GM21447 (cell line): ENCODE measurements at regions not wholly inside any gene's neighbourhood (a gene's known extent, or its start where the extent isn't known, plus 50 kb on each side); places are given as distances from the start of the nearest gene placed in this dataset.

Source experiments
- ATAC-seq: cut with Tn5 transposase; IDR thresholded peaks from one replicate; pipeline ENCODE4 v1.9.1; 2021; ENCODE audit not compliant: unreplicated experiment

DNA sequence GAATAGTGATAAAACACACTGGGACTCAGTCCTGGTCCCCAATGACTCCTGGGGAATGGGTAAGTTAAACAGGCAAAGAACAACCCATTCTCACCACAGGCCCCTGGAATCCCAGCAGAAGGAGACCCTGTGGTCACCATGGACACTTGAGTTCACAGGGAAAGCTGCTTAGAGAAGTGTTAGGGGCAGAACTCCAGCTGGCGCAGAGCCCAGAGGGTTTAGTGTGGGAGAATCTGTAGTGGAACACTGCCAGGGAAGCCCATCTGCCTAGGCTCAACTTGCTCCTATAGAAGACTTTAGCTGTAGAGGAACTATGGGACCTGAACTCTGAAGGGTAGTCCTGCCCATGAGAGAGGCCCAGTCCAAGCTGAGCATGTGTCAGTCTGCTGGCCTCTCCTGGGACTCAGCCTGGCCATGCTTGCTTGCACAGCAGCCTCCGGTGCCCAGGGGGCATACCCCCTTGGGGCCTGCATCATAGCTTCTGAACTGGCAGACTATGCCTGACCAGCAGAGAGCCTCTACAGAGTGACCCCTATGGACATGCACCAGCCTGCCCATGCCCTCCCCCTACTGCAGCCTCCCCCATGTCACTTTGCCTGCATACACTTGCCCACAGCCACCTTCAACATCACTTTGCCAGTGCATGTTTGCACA lies 343.5 kb downstream of the IDS start:
- ATAC-seq, result no peak

DNA sequence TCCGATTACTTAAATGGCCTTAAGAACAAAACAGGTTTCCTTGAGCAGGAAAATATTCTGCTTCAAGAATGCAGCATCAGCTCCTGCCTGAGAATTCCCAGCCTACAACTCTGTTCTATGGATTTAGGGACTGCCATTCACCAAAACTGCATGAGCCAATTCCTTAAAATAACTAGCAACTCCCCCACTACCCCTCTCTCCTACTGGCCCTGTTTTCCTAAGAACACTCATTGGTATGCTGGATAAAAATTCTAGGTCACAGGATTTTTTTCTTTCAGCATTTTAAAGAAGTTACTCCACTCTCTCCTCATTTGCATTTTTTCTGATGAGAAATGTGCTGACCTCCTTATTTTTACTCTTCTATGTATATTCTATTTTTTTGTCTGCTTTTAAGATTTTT lies 347.1 kb downstream of the IDS start:
- no peak for ATAC-seq

DNA sequence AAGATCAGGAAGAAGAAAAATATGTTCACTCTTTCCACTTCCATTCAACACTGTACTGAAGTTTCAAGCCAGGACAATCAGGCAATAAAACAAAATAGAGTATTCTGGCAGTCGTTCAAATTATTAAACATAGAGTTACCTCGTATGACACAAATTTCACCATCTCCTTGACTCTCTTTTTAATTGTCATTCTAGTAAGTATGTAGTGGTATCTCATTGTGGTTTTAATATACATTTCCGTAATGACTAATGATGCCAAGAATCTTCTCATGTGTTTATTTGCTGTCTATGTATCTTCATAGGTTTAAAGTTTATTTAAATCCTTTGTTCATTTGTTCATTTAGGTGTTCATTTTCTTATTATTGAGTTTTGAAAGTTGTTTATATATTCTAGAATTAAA lies 352.2 kb downstream of the IDS start:
- ATAC-seq, result no peak

DNA sequence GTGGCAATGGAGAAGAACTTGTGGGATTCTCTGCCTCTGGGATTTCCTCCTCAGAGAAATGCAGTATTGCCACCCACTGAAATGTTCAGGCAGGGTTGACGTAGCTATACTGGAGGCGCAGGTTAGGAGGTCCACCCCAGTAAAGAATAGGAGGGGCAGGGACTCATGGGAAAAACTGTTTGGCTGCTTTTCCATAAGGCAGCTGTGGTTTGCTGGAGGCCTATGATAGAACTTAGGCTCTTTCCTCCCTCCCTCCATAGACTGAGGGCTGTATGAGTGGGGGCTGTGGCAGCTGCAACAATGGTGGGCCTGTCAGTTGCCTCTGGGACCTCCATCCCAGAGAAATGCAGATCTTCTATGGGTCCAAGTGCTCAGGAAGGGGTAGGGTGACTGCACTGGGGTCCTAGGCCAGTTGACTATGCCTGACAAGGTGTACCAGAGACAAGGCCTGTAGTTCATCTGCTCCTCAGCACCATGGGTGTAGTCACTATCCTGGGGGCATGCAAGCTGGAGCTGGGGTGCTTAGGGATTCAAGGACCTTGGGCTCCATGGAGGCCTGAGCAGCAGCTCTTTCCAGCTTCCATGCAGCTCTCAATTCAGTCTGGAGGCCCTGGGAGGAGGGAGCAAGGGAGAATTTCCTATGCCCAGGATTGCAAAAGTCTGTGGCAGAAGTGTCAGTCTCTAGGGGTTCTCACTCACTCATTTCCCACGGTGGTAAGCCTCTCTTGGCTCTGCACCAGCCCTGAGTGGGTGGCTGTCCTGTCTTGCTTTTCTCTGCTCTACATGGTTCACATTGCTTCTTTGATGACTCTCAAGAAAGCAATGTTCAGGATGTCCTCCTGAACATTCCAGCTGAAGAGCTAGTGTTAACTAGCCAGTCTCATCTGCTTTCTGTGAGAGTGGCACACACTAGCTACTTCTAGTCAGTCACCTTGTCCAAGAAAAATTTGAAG lies 353.0 kb downstream of the IDS start:
- ATAC-seq, result no peak

DNA sequence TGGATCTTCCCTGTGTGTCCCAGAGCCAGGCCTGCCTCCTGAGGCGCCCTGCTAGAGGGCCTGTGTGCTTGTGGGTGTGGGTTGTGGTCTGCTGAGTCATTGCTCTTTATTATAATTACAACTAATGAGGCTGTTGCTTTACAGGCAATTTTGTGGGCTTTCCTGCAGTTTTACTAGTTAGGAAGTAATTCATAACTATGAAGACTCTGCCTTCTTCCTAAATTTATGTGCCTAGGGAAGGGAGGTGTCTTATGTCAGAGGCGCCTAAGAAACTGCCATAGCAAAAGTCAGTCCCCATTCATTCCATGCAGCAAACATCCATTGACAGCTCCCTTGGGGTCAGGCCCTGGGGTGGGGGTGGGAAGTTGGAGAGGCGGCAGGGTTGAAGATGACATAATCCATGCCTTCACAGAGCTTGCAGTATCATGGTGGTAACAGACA lies 359.2 kb downstream of the IDS start:
- ATAC-seq, result no peak

DNA sequence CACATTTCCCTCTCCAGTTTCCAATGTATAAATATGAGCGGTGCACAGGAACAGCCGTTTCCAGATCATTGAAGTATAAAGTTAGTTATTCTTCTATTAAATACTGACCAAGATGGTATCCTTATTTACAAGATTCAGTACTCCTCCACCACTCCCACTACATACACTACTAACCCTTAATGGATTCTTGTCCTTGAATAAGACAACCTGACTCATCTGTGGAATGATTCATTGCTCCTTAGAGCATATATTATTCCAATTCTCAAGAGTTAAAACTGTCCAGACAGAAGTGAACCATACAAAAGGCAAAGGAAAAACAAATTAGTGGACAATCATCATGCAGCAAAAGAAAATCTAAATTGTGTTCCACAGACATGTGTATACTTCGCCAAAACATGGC lies 373.3 kb downstream of the IDS start:
- ATAC-seq, result no peak

DNA sequence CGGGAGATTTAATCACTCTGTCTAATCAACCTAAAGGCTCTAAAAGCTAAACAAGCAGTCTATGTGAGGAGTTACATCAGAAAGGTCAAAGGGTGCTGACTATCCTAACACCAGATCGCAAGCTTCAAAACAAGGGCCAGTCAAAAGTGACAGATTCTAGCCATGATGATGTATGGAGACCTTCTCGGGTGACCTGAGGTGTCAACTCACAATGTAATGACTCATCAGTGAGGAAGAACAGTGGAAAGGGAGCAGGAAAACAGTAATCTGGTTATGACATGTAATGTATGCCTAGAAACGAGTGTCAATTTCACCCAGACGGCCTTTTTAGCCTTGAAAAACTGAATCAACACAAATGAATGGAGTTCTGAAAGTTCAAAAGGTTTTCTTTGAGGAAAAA lies 375.3 kb downstream of the IDS start:
- ATAC-seq, result no peak

DNA sequence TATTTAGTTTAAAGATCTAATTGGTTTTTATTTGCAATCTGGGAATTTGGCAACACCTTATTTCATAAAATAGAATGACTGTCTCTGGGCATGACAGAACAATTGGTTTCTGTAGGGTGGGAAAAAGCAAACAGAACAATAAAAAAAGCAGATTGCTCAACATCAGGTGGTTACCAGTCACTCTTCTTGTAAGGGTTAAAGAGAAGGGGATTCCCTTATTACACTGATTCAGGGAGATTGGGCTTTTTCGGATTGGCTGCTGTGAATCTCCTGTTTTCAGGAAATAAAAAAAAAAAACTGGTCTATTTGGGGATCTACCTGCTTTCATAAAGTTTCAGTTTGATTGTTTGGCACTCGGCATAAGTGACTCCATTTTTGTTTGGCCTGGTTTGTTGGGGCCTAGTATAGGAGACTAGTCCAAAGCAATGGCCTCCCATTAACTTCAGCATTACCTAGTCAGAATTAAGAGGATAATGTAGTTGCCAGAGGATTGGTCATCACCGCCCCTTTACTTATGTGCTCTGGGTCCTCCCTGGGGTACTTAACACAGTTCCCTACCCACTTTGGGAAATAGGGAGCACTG lies 380.5 kb downstream of the IDS start:
- ATAC-seq, result no peak

DNA sequence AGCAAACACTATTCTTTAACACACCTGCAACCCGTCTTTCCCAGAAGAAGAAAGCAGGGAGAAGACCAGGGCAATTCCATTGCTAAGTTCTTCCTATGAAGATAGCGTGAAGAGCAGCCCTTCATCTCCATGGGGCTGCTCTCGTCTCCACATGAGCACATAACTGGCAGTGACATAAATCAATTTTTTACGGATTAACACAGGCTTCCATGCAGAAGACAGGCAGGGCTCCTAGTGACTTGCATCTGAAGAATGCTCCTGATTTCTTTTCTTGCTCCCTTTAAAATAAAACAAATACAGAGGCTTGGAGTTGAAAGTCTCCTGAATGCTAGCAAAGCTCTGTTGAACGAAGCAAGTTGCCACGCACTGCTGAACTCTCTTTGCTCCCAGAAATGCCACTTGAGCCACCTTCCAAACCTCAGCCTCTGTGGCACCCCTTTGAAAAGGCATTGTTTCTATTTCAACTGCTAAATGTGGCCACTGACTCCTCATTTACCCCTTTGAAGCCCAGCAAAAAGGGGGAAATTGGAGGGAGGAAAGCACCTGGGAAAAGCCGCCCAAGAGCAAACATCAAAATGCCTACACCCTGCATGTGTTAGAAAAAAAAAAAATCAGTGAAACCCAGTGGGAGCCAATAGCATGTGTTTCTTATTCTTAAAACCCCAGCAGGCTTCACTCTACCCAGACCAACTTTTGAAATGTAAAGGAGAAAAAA lies 383.7 kb downstream of the IDS start:
- ATAC-seq, result no peak

DNA sequence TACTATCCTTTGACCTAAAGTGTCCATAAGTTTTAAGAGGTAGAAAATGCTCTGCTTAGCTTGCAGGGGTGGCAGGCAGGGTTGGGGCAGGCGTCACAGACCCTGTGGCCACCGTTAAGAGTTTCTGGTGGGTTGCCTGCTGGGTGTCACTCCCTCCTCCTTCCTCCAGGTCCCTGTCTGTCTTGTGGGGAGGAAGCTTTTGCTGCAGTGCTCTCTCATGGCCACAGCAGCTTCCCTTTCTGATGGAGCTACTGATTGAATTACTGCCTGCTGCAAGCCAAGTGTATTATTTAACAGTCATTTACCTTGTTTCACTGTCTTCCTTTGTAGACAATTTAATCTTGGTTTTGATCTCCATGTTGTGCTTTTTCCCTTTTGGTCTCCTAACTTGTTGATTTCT lies 384.6 kb downstream of the IDS start:
- ATAC-seq, result no peak

DNA sequence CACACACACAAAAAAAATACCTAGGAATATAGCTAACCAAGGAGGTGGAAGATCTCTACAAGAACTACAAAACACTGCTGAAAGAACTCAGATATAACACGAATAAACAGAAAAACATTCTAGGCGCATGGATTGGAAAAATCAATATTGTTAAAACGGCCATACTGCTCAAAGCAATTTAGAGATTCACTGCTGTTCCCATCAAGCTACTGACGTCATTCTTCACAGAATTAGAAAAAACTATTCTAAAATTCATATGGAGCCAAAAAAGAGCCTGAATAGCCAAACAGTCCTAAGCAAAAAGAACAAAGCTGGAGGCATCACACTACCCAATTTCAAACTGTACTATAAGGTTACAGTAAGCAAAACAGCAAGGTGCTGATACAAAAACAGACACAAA lies 390.2 kb downstream of the IDS start:
- ATAC-seq, result no peak

DNA sequence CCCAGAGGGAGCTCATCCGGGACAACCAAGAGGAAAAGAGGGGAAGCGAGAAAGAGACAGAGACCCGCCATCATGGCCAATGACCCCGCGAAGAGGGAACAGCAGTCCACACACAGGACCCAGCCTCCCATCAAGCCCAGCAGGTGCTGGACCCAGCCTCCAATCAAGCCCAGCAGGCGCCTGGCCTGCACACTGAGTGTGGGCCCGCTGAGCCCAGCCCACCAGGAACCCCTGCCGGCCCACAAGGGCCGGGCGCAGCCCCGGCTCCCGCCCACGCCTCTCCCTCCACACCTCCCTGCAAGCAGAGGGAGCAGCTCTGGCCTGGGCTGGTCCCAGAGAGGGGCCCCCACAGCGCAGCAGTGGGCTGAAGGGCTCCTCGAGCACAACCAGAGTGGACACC lies 391.1 kb downstream of the IDS start:
- no peak for ATAC-seq

DNA sequence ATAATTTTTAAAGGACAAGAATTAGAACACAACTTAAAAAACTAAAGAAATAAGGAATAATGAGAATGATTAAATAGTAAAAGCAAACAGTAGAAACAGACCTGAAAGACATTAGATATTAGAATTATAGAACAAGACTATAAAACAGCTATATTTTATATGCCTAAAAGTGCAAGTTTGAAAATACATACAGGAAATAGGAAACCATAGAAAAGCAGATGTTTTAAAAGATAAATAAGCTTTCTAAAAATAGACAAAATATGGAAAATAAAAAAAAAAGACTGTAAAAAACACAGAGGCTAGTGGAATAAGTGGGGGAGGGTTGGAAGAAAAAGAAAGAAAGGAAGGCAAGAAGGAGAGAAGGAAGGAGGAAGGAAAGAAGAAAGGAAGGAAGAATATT lies 407.3 kb downstream of the IDS start:
- ATAC-seq, result no peak

DNA sequence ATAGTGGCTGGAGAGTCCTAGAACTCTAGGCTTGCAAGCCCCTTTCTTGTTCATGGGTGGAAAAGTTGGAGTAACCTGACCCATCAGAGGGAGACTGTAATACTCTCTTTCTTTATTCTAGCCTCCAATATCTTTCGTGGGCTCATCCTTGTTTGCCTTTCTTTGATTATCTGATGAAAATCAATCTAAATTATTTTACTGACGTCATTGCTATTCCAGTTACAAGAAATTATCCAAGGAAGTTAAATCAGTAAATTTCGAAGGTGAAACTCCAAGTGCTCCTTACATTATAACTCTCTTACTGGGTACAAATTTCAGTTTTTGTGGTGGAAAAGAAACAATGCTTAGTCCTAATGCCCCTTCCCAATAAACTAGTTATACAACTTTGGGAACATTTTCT lies 412.9 kb downstream of the IDS start:
- no peak for ATAC-seq

DNA sequence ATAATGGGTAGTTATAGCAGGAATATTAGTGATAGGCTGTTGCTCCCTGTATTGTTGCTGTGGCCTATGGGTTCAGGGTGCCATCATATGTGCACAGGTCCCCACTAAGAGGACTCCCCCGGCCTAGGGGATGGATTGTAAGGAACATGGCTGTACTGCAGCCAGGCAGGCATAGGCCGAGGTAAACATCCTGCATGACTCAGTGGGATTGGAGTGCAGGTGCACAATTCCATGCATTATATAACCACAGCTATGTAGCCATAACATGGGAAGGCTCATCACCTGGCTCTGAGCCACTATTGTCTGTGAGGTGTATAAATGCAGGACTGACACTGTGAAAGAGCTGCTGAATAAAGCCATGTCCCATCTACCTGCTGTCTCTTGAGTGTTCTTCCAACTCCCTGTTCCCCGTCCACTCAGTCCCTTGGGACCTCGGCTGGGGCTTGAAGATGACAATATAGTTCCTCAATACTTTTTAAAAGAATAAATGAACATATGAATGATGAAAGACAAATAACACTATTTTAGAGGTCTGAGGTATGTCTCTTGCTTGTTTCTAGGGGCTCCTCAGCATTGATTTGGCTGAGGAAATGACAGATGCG lies 425.2 kb downstream of the IDS start:
- no peak for ATAC-seq

DNA sequence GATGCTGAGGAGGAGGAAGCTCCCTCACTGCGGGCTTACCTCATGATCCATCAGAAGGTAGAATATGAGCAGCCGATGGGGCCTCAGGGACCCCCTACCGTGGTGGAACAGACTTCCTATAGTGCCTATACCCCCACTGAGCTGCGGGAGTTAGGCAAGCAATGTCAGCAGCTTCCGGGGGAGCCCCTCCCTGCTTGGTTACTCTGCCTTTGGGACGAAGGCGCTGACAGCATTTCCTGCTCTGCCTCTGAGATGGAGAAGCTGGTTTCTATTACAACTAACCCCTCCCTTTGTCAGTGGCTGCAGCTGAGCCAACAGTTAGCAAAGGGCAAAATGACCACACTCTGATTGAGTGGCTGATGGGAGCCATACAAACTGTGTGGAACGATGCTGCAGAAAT lies 430.7 kb downstream of the IDS start:
- peak; percentile 60 for ATAC-seq

DNA sequence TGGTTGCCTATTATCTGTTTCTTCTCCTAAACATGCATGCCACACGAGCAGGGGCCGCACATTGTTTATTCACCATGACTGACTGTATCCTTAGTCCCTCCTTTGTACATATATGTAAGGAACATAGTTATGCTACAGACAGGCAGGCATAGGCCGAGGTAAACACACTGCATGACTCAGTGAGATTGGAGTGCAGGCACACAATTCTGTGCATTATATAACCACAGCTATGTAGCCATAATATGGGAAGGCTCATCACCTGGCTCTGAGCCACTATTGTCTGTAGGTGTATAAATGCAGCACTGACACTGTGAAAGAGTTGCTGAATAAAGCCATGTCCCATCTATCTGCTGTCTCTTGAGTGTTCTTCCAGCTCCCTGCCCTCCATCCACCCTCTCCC lies 431.6 kb downstream of the IDS start:
- no peak for ATAC-seq

DNA sequence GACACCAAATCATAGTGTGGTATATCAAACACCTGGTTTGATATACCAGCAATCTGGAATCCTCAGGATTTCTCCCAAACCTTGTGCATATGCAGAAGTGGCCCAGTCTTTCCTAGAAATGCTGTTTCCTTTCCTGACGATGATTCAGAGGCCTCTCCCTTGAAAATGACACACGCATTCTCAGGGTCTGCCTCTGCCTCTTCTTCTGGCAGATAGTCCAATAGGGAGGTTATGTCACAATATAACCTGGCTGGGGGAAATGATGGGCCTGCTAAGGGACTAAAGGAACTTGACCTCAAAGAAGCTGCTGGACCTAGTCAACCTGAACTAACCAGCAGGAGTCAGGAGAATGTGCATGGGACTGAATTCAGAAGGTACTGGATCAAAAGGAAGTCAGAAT lies 435.2 kb downstream of the IDS start:
- ATAC-seq, result no peak

DNA sequence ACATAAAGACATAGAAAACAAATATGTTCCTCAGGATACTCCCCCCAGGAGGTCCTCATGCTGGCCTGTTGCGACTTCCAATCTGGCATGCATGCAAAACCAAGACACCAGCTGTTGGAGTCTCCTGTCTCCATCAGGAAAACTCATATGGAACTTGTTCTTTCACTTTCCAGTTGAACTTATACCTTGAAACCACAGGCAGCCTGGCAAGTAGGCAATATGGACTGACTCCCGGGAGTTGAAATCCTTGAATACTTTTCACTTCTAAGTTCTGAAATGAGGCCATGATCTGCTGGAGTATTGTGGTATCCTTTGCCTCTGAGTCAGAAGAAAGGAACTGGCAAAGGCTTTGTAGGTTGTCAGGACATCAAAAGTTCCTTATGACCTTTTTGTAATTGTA lies 444.2 kb downstream of the IDS start:
- ATAC-seq, result no peak
